ENCODE measurements at regions not wholly inside any gene's neighbourhood (a gene's known extent, or its start where the extent isn't known, plus 50 kb on each side); places are given as distances from the start of the nearest gene placed in this dataset.
A peak's percentile ranks its signal among the peaks of the same experiment; 100 is the strongest.

DNA sequence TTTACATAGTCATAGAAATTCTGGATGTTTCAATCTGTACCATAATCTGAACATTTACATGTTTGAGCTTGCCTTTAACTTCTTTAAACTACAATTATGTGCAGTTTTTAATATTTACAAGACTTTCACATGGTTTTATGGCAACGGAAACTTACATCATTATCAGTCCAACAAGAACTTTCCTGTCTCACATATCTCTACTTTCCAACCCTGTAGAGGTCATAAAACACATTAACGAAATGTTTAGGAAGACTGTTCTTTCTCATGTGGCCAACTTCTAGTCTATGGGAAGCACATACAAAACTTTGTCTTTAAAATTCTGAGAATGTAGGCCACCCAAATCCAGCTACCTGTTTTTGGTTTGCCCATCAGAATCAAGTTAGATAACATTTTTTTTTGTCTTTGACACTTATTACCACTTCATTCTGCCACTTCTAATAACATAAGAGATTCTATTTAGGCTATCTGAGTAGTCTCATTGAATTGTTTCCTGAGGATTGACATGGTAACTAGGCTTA is 693.2 kb downstream of the KCNJ3 start (continued):
- TF ChIP-seq, protein P1, sequence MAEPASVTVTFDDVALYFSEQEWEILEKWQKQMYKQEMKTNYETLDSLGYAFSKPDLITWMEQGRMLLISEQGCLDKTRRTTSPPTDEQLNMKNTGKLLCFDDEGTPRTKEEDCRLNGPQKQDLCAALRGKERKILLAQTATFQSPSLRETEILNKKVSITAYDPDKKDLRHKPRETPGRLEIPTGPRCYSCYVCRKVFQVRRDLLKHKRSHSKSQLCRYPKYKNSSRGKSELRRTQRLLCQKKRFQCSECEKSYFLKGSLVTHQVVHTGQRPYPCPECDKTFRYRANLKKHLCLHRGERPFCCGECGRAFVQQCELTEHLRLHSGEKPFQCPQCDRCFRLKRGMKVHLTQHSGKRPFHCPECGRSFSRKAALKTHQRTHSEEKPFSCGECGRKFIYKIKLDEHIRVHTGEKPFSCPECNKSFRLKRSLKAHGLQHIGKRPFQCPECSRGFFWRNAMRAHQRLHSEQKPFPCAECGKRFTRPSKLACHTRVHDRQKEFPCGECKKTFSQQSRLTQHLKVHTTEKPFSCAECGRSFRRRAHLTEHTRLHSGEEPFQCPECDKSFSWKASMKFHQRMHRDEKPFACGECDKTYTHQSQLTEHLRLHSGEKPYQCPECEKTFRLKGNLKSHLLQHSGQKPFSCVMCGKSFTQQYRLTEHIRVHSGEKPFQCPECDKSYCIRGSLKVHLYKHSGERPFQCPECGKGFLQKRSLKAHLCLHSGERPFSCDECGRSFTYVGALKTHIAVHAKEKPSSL (CRISPR knock-in tag; conservative IDR thresholded peaks at IDR 0.05) = no peak

DNA sequence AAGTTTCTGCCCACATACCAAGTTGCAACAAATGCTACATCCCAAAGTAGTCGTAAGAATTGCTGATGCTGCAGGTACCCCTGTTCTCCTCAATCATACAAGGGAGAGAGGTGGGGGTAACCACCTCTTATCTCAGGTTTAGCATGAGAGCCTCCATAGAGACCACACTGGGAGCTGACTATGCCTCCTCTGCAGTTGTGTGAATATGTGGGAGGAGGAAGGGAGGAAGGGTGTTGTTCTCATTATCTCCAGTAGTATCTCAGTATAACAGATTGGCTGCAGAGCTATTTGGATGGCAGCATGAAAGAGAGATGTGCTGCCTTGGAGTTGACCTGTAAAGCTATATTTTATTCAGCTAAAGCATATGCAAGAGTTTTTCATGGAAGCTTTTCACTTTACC is 690.7 kb downstream of the KCNJ3 start:
- Mint-ChIP-seq H3K4me1 (no peaks in the 10 kb centered on the region), H3K27ac (no peak overlapping the region), H3K4me3 (no peak overlapping the region), H3K9me3 (no peaks in the 10 kb centered on the region), H3K36me3 (no peaks in the 10 kb centered on the region), H3K27me3 (ENCODE audit: low read depth) (no peaks in the 10 kb centered on the region)
- ChIA-PET POLR2A (no interaction called here), CTCF (interaction anchor here (1.1 kb wide), 1 partner anchor 12 kb away, joined by 5 read pairs; no protein-coding TSS in a partner anchor)
- ATAC-seq (peak; percentile 78), DNase-seq (ENCODE audit: low spot score) (no peak)
- no peak for TF ChIP-seq NFYB (CRISPR knock-in tag; conservative IDR thresholded peaks at IDR 0.05; ENCODE audit: low read depth)

DNA sequence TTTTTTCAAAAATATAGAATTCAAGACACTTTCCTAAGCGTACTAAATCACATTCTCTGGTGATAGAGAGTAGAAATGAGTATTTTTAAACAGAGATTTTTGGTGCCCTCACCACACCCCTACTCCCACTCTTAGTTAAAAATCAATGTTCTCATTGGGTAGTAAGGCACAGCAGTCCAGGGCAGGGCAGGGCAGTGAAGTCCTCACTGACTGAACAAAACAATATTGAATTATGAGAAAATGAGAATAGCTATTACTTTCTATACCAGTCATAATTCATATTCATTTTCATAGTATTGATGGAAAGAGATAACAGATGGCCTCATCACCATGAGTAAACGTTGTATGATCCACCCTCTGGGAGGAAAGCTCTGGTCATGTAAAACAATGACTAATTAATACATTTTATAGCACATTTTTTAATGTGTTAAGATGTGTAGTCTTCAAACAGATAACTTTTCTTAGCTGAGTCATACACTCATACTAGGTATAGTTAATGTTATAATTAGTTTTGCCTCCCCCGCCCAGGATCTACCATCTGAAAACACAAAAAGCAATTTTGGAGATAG is 686.1 kb downstream of the KCNJ3 start:
- Mint-ChIP-seq H3K27me3 (ENCODE audit: low read depth) (no peaks in the 10 kb centered on the region), H3K9me3 (no peaks in the 10 kb centered on the region), H3K27ac (no peak overlapping the region), H3K4me1 (no peaks in the 10 kb centered on the region), H3K36me3 (no peaks in the 10 kb centered on the region), H3K4me3 (no peak overlapping the region)
- TF ChIP-seq NFYB (CRISPR knock-in tag; conservative IDR thresholded peaks at IDR 0.05; ENCODE audit: low read depth) (no peak), RELA (CRISPR knock-in tag; IDR thresholded peaks at IDR 0.05; ENCODE audit: borderline replicate concordance) (no peak), HMGA2 (CRISPR knock-in tag; IDR thresholded peaks at IDR 0.05) (no peak), ZNF423 (CRISPR knock-in tag; IDR thresholded peaks at IDR 0.05) (no peak), ZBTB21 (CRISPR knock-in tag; IDR thresholded peaks at IDR 0.05; ENCODE audit: borderline replicate concordance) (no peak), GABPB1 (CRISPR knock-in tag; IDR thresholded peaks at IDR 0.05) (no peak), TEAD1 (CRISPR knock-in tag; IDR thresholded peaks at IDR 0.05) (no peak), JUN (CRISPR knock-in tag; IDR thresholded peaks at IDR 0.05) (no peak)
- TF ChIP-seq, protein P2, sequence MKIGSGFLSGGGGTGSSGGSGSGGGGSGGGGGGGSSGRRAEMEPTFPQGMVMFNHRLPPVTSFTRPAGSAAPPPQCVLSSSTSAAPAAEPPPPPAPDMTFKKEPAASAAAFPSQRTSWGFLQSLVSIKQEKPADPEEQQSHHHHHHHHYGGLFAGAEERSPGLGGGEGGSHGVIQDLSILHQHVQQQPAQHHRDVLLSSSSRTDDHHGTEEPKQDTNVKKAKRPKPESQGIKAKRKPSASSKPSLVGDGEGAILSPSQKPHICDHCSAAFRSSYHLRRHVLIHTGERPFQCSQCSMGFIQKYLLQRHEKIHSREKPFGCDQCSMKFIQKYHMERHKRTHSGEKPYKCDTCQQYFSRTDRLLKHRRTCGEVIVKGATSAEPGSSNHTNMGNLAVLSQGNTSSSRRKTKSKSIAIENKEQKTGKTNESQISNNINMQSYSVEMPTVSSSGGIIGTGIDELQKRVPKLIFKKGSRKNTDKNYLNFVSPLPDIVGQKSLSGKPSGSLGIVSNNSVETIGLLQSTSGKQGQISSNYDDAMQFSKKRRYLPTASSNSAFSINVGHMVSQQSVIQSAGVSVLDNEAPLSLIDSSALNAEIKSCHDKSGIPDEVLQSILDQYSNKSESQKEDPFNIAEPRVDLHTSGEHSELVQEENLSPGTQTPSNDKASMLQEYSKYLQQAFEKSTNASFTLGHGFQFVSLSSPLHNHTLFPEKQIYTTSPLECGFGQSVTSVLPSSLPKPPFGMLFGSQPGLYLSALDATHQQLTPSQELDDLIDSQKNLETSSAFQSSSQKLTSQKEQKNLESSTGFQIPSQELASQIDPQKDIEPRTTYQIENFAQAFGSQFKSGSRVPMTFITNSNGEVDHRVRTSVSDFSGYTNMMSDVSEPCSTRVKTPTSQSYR (CRISPR knock-in tag; IDR thresholded peaks at IDR 0.05) = no peak
- TF ChIP-seq, protein P3, sequence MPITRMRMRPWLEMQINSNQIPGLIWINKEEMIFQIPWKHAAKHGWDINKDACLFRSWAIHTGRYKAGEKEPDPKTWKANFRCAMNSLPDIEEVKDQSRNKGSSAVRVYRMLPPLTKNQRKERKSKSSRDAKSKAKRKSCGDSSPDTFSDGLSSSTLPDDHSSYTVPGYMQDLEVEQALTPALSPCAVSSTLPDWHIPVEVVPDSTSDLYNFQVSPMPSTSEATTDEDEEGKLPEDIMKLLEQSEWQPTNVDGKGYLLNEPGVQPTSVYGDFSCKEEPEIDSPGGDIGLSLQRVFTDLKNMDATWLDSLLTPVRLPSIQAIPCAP (CRISPR knock-in tag; IDR thresholded peaks at IDR 0.05) = no peak
- TF ChIP-seq, protein P4, sequence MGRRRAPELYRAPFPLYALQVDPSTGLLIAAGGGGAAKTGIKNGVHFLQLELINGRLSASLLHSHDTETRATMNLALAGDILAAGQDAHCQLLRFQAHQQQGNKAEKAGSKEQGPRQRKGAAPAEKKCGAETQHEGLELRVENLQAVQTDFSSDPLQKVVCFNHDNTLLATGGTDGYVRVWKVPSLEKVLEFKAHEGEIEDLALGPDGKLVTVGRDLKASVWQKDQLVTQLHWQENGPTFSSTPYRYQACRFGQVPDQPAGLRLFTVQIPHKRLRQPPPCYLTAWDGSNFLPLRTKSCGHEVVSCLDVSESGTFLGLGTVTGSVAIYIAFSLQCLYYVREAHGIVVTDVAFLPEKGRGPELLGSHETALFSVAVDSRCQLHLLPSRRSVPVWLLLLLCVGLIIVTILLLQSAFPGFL (CRISPR knock-in tag; IDR thresholded peaks at IDR 0.05; ENCODE audit: borderline replicate concordance) = no peak
- TF ChIP-seq, protein P5, sequence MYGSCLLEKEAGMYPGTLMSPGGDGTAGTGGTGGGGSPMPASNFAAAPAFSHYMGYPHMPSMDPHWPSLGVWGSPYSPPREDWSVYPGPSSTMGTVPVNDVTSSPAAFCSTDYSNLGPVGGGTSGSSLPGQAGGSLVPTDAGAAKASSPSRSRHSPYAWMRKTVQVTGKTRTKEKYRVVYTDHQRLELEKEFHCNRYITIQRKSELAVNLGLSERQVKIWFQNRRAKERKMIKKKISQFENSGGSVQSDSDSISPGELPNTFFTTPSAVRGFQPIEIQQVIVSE (CRISPR knock-in tag; IDR thresholded peaks at IDR 0.05; ENCODE audit: borderline replicate concordance) = no peak
- no peak for DNase-seq (ENCODE audit: low spot score)
- CTCF ChIA-PET = no interaction called here
- POLR2A ChIA-PET = no interaction called here
- ATAC-seq = no peak
